GM13976 (cell line): ENCODE measurements at regions not wholly inside any gene's neighbourhood (a gene's known extent, or its start where the extent isn't known, plus 50 kb on each side); places are given as distances from the start of the nearest gene placed in this dataset.

Source experiments
- DNase-seq: peaks from one replicate; pipeline ENCODE4 v3.0.0; 2012; ENCODE audit warnings: low spot score
- in situ Hi-C: fragments of 300-500 bp; cut with MboI; formaldehyde crosslinking; loops from one replicate; pipeline ENCODE4 v1.12.0; 2022; ENCODE audit warnings: low sequenced_read_pairs, mixed read lengths, inconsistent platforms; ENCODE audit not compliant: unreplicated experiment
- TF ChIP-seq, protein P1 (sequence below): IDR thresholded peaks from 2 replicates; pipeline ENCODE4 v1.5.1; 2012; ENCODE audit warnings: borderline replicate concordance, mild to moderate bottlenecking; ENCODE audit not compliant: insufficient read depth; ENCODE audit errors: extremely low read depth, missing control alignments, control extremely low read depth

DNA sequence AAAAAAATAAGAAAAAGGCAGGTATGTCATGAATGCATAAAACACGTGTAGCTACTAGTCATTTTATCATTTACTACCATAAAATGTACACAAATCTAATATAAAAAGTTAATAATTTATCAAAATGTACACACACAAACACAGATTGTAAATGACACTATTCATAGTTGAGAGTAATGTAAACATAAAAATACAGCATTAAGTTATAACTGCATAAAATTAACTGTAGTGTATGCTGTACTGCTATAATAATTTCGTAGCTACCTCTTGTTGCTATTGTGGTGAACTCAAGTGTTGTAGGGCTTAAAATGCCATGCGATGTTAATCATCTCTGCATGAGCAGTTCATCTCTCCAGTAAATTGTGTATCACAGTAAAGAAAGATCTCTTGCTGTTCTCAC, 170.0 kb downstream of the MRPL14 start:
- in situ Hi-C loops: no loop called here
- TF ChIP-seq, protein P1, sequence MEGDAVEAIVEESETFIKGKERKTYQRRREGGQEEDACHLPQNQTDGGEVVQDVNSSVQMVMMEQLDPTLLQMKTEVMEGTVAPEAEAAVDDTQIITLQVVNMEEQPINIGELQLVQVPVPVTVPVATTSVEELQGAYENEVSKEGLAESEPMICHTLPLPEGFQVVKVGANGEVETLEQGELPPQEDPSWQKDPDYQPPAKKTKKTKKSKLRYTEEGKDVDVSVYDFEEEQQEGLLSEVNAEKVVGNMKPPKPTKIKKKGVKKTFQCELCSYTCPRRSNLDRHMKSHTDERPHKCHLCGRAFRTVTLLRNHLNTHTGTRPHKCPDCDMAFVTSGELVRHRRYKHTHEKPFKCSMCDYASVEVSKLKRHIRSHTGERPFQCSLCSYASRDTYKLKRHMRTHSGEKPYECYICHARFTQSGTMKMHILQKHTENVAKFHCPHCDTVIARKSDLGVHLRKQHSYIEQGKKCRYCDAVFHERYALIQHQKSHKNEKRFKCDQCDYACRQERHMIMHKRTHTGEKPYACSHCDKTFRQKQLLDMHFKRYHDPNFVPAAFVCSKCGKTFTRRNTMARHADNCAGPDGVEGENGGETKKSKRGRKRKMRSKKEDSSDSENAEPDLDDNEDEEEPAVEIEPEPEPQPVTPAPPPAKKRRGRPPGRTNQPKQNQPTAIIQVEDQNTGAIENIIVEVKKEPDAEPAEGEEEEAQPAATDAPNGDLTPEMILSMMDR: no peak
- DNase-seq: no peak

DNA sequence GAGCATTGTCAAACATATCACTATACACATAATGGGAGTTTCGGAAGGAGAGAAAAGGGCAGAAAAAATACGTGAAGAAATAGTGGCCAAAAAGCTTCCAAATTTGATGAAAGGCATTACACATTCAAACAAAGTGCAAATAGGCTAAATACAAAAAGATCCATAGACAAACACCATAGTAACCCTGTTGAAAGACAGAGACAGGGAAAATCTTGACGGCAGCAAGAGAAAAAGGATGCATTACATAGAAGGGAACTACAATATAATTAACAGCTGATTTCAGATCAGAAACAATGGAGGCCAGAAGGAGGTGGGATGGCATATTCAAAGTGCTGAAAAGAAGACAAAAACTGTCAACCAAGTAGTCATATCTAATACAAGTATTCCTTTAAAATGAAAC, 170.8 kb downstream of the MRPL14 start:
- TF ChIP-seq, protein P1: no peak
- in situ Hi-C loops: no loop called here
- DNase-seq: no peak

DNA sequence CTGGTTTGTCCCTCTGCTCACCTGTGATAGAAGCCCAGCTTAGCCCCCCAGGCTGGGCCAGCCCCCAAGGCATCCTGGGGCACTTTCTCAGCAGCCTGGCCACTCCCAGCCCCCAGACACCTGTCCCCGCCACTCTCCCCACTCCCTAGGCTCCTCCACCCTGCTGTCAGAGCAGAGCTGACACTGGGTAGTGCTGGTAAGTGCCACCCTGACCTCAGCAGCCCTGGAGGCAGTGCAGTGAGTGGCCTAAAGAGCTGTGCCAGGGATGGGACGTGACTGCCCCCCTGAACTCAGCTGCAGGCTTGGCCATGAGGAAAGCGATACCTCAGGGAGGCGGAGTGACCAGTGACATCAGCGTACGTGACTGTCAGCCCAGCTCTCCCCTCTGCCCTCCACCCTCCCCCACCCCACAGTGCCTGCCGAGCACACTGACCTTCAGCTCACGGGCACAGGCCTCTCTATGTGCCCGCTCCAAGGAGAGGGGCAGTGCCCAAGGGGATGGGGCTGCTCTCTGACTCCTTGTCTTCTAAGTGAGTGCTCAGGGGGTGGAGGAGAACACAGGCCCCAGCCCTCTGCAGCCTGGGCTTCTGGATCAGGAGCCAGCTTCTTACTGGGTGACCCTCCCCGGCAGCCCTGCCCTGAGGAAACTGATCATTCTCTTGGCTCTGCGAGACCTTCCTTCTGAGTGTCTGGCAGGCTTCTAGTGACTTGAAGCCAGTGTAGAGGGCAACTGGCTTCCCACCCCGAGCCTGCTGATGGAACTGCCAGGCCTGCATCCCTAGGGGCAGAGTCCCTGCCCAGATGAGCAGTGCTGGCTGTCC, 172.7 kb downstream of the MRPL14 start:
- in situ Hi-C loops: no loop called here
- TF ChIP-seq, protein P1: no peak
- no peak for DNase-seq

DNA sequence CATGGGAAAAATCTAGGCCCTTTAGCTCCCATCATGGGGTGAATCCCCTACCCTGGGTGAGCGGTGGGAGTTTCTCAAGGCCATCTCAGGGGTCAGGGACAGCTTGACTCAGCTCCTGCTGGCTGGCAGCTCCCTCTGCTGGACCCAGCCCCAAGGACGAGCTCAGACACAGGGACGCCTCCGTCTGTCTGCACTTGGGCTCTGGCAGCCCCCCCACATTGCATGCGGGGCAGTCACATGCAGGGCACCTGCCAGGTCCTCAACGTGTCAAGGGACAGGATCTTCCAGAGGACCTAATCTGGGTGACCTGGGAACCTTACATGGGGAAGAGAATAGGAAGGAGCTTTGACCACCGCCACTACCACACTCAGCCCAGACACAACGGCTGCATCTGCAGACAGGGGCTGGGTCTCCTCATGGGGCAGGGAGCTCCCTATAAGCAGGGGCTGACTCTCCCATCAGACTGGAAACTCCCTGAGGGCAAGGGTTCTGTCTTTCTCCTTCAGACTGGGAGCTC, 173.4 kb downstream of the MRPL14 start:
- no peak for DNase-seq
- in situ Hi-C loops: no loop called here
- TF ChIP-seq, protein P1: no peak

DNA sequence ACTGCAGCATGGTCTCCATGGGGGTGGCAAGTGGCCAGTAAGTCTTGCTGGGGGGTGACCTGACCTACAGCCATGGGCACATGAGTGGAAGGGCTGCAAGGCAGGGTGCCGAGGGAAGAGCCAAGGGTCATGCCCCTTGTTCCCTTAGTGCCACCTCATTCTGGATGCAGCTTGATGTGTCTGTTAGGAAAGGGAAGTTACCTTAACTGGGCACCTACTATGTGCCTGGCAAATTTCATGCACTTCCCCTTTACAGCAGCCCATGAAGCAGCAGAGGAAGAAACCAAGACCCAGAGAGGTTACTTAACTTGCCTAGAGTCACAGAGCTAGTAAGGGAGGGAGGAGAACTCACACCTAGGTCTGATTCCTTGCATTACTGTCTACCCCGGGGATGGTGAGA, 174.0 kb downstream of the MRPL14 start:
- in situ Hi-C loops: no loop called here
- TF ChIP-seq, protein P1: no peak
- DNase-seq: no peak

DNA sequence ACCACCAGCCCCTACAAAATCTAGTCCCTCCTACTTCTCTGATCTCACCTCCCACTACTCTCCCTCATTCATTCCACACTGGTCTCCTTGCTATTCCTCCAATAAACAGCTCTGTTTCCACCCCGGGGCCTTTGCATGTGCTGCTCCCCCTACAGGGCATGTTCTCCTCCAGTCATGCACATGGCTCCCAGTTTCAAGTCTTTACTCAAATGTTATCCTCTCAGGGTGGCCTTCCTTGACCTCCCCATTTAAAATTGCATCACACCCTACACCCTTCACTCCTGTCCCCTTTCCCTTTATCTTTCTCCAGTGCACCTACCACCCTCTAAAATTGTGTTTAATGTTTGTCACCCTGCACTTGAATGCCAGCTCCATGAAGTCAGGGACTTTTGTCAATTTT, 174.5 kb downstream of the MRPL14 start:
- TF ChIP-seq, protein P1: no peak
- DNase-seq: no peak
- in situ Hi-C loops: no loop called here
